PC-3 (cell line): ENCODE measurements at regions not wholly inside any gene's neighbourhood (a gene's known extent, or its start where the extent isn't known, plus 50 kb on each side); places are given as distances from the start of the nearest gene placed in this dataset.
"Not testable (repeated sequence)": the region's sequence is repeated elsewhere in the genome, so short reads cannot be mapped to it uniquely, and the experiment has no call there.

Source experiments
- CTCF ChIP-seq: fragments of 300-600 bp; sonication (generic); conservative IDR thresholded peaks from 2 replicates; pipeline ENCODE4 v1.5.1; 2017; ENCODE audit warnings: antibody characterized with exemption, low read depth, mild to moderate bottlenecking, low read length
- EZH2 ChIP-seq: fragments of 300-600 bp; sonication (generic); IDR thresholded peaks from one replicate; pipeline ENCODE4 v1.6.1; 2017; ENCODE audit warnings: antibody characterized with exemption, mild to moderate bottlenecking, low read length; ENCODE audit not compliant: unreplicated experiment

- not testable (repeated sequence) for TF ChIP-seq CTCF, EZH2
Measured at GRCh38 chr9:38840213-38840612, 120.3 kb upstream of the FAM240B start.
